Aorta (tissue), 5 donors: ENCODE measurements at regions not wholly inside any gene's neighbourhood (a gene's known extent, or its start where the extent isn't known, plus 50 kb on each side); places are given as distances from the start of the nearest gene placed in this dataset.
"Not testable (repeated sequence)": the region's sequence is repeated elsewhere in the genome, so short reads cannot be mapped to it uniquely, and the experiment has no call there.

ENCODE experiments used
- ATAC-seq: fragments of 200-7000 bp; cut with Tn5 transposase; one replicate; pipeline ENCODE4 v1.9.1; 2022; ENCODE audit warnings: moderate library complexity; ENCODE audit not compliant: low FRiP score
- DNase-seq, 2 donors: peaks; one replicate each; pipeline ENCODE4 v3.0.0-alpha.2; 2020
- H3K27ac ChIP-seq, 2 donors: one replicate each; pipeline ENCODE4 v1.5.1; 2013; ENCODE audit warnings: low read length in 2 of 2, mild to moderate bottlenecking in 2 of 2, moderate library complexity in 2 of 2, control low read depth in 1 of 2, inconsistent platforms in 1 of 2, low read depth in 1 of 2
- H3K27me3 ChIP-seq, 2 donors: one replicate each; pipeline ENCODE4 v1.6.1; 2013; ENCODE audit warnings: control low read depth in 1 of 2, low read length in 1 of 2, mild to moderate bottlenecking in 1 of 2, moderate library complexity in 1 of 2; ENCODE audit not compliant: insufficient read depth in 2 of 2, control insufficient read depth in 1 of 2
- H3K36me3 ChIP-seq, 2 donors: one replicate each; pipeline ENCODE4 v1.6.1; 2013; ENCODE audit warnings: control low read depth in 1 of 2, low read length in 1 of 2, mild to moderate bottlenecking in 1 of 2; ENCODE audit not compliant: insufficient read depth in 2 of 2, control insufficient read depth in 1 of 2
- H3K4me1 ChIP-seq, 2 donors: one replicate each; pipeline ENCODE4 v1.6.1; 2013; ENCODE audit warnings: low read length in 2 of 2, control low read depth in 1 of 2, mild to moderate bottlenecking in 1 of 2, moderate library complexity in 1 of 2; ENCODE audit not compliant: insufficient read depth in 2 of 2, control insufficient read depth in 1 of 2
- H3K4me3 ChIP-seq, 2 donors: one replicate each; pipeline ENCODE4 v1.5.1; 2013; ENCODE audit warnings: low read length in 2 of 2, control low read depth in 1 of 2, mild to moderate bottlenecking in 1 of 2
- H3K9me3 ChIP-seq: one replicate; pipeline ENCODE4 v1.6.1; 2013; ENCODE audit warnings: mild to moderate bottlenecking, low read length; ENCODE audit not compliant: control insufficient read depth
- WGBS, 2 donors: extraction: QIAGEN DNeasy Blood & Tissue Kit; methylation state at CpG; one replicate each; pipeline ENCODE4 v1.1.7; 2013; 5-methylcytosine and 5-hydroxymethylcytosine counted together
- intact Hi-C, 2 donors: fragments of 100-400 bp; cut with DNase I; formaldehyde crosslinking; loops; one replicate each; pipeline versions ENCODE4 v1.14.2 to v1.15.0; 2022
- donor health status: healthy with polysubstance abuse.
- donor health status: Bipolar disorder and iron deficiency.
- donor health status: DM: no; HTN: no; CAD: no.
- donor health status: DM: no; HTN: no; CAD: no.
- donor health status: DM: yes; HTN: yes; CAD: no.

DNA sequence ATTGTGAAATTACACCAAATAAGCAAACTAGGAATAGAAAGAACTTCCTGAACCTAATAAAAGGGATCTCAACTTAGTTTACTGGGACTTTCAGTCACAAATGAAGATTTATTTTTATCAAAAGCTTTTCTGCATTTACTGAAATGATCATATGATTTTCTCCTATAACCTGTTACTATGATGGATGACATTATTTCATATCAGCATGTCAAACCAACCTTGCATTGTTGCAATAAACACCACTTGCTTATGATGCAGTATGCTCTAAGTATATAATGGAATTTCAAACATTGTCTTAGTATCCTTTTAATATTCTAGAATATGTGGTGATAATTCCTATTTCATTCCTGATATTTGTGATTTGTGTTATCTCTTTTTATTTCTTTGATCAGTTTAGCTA, 303.0 kb downstream of the CGGBP1 start:
- intact Hi-C loops = no loop called here

DNA sequence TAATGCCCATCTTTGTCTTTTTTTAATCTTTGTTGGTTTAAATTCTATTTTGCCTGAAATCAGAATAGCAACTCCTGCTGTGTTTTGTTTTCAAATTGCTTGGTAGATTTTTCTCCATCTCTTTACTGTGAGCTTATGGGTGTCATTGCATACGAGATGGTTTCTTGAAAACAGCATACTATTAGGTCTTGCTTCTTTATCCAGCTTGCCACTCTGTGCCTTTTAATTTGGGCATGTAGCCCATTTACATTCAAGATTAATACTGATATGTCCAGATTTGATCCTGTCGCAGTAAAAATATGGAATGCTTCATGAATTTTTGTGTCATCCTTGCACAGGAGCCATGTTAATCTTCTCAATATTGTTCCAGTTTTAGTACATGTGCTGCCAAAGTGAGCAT, 316.6 kb downstream of the CGGBP1 start:
- intact Hi-C loops = no loop called here
- no peak for ATAC-seq
- H3K4me3 ChIP-seq = no peak overlapping the region
- peaks cover 1% of the 10 kb centered on the region for H3K9me3 ChIP-seq
- 80 to 82% methylated on average over 2 of the region's 2 CpGs for WGBS, 2 donors
- H3K27me3 ChIP-seq = no peaks in the 10 kb centered on the region
- H3K27ac ChIP-seq = no peak overlapping the region
- DNase-seq = no peak
- no peaks in the 10 kb centered on the region for H3K4me1 ChIP-seq
- H3K36me3 ChIP-seq = no peaks in the 10 kb centered on the region

More for the DNA sequence above, 303.0 kb downstream of the CGGBP1 start:
- Histone ChIP-seq H3K4me3 (no peak overlapping the region), H3K27me3 (no peaks in the 10 kb centered on the region), H3K4me1 (no peaks in the 10 kb centered on the region), H3K9me3 (no peaks in the 10 kb centered on the region), H3K36me3 (no peaks in the 10 kb centered on the region), H3K27ac (no peak overlapping the region)
- DNase-seq = no peak
- no peak for ATAC-seq

DNA sequence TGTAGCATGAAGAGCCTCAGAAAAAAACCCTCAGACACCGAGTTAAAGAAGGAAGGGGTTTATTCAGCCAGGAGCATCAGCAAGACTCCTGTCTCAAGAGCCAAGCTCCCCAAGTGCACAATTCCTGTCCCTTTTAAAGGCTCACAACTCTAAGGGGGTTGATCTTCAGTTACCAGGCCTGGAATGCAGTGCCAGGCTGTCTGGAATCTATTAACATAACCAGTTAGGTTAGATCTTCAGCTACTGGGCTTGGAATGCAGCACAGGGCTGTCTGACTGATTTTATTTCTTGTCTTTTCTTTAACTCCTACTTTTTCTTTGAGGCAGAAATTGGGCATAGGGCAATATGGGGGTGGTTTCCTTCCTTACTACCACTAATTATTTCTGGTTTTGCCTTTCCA, 317.9 kb downstream of the CGGBP1 start:
- H3K4me3 ChIP-seq, ATAC-seq, H3K4me1 ChIP-seq, H3K27me3 ChIP-seq, DNase-seq, H3K36me3 ChIP-seq, intact Hi-C loops, H3K27ac ChIP-seq, H3K9me3 ChIP-seq: not testable (repeated sequence)
- WGBS, 2 donors = 84% methylated on average over 1 of the region's 1 CpG

DNA sequence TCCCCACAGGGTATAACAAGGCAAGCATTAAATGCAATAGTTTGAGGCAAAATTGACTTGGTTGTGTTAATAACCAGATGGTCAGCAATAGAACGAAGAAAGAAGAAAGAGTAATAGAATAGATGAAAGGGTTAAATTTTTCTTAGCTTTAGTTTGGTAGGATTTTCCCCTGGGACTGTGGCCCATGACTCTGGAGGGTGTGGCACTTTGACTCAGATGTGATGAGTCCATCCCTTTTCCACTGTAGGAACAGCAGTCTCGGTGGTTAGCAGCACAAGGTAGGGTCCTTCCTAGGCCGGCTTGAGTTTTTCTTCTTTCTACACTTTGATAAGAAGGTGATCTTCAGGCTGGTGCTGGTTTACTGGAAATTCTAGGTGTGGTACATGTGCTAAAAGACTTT, 321.0 kb downstream of the CGGBP1 start:
- intact Hi-C loops, DNase-seq: not testable (repeated sequence)
- 69 to 84% methylated on average over 3 of the region's 3 CpGs for WGBS, 2 donors

DNA sequence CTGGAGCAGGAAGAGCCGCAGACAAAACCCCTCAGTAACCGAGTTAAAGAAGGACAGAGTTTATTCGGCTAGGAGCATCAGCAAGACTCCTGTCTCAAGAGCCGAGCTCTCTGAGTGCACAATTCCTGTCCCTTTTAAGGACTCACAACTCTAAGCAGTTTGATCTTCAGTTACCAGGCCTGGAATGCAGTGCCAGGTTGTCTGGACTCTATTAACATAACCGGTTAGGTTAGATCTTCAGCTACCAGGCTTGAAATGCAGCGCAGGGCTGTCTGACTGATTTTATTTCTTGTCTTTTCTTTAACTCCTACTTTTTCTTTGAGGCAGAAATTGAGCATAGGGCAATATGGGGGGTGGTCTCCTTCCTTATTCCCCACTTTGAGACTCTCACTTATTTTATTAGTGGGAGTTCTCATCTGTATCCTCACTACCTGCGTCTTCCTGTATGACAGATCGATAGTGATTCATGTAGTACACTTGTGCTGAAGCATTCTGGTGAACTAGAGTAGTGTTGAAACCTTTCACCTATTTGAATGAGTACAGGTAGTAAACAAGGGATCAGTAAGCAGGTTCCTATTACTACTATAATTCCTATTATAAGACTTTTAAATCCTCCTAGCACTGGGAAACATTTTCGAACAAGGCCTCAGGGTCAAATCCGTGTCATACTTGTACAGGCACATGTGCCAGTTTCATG, 325.0 kb downstream of the CGGBP1 start:
- H3K27me3 ChIP-seq = no peaks in the 10 kb centered on the region
- intact Hi-C loops = no loop called here
- no peaks in the 10 kb centered on the region for H3K36me3 ChIP-seq
- no peak overlapping the region for H3K27ac ChIP-seq
- no peak for ATAC-seq
- no peaks in the 10 kb centered on the region for H3K9me3 ChIP-seq
- H3K4me3 ChIP-seq = no peak overlapping the region
- 85 to 91% methylated on average over 10 of the region's 10 CpGs for WGBS, 2 donors
- no peaks in the 10 kb centered on the region for H3K4me1 ChIP-seq
- DNase-seq = no peak

More for the DNA sequence above, 321.0 kb downstream of the CGGBP1 start:
- not testable (repeated sequence) for H3K27me3 ChIP-seq, H3K4me3 ChIP-seq, H3K27ac ChIP-seq, H3K9me3 ChIP-seq, H3K36me3 ChIP-seq, H3K4me1 ChIP-seq, ATAC-seq

DNA sequence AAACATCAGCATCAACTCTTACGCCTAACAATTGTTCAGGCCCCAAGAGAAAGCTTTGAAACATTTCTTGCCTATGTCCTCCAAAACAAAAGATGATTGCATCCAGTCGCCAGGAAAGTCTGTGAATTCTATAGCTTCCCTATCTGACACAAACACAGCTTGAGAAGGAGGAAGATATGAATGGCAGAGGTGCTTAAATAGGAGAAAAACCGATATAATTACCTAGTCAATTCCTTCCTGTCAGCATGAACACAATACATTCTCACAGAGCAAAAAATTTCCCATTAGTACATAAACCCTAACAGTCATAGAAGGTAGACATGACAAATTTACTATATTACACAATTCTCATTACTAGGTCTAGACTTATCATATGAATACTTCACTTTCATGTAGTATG, 326.5 kb downstream of the CGGBP1 start:
- no peak for DNase-seq
- no peak for ATAC-seq
- intact Hi-C loops = no loop called here

DNA sequence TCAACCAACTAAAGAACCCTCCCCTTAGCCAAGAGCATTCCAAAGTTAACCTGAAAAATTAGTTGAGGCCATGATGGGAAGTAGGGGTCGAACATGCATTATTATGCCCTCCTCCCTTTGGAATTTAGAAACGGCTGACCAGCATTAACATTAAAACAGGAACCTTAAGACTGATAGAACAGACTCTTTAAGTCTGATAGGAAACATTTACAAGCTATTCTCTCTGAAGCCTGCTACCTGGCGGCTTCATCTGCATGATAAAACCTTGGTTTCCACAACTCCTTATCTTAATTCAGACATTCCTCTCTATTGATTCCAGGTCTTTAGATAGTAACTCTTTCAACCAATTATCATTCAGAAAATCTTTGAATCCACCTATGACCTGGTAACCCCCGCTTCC, 331.0 kb downstream of the CGGBP1 start:
- DNase-seq (no peak), ATAC-seq (no peak)
- H3K9me3 ChIP-seq = peaks cover 6% of the 10 kb centered on the region
- H3K36me3 ChIP-seq = no peaks in the 10 kb centered on the region
- no peak overlapping the region for H3K27ac ChIP-seq
- intact Hi-C loops = no loop called here
- WGBS, 2 donors = 66 to 68% methylated on average over 4 of the region's 4 CpGs
- H3K4me3 ChIP-seq = no peak overlapping the region
- no peaks in the 10 kb centered on the region for H3K4me1 ChIP-seq
- no peaks in the 10 kb centered on the region for H3K27me3 ChIP-seq

More for the DNA sequence above, 326.5 kb downstream of the CGGBP1 start:
- no peaks in the 10 kb centered on the region for H3K9me3 ChIP-seq
- H3K4me1 ChIP-seq = no peaks in the 10 kb centered on the region
- H3K4me3 ChIP-seq = no peak overlapping the region
- H3K36me3 ChIP-seq = no peaks in the 10 kb centered on the region
- WGBS, 2 donors = 72 to 80% methylated on average over 3 of the region's 3 CpGs
- H3K27ac ChIP-seq = no peak overlapping the region
- no peaks in the 10 kb centered on the region for H3K27me3 ChIP-seq

DNA sequence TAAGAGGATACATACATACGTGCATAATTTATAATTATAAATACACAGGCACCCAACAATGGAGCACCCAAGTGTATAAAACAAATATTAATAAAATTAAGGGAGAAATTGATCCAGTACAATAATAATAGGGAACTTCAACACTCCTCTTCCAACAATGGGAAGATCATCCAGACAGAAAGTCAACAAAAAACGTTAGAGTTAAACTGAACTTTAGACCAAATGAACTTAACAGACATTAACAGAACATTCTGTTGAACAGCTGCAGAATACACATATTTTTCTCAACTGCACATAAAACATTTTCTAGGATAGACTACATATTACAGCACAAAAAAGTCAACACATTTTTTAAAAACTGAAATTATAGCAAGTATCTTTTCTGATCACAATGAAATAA, 339.7 kb downstream of the CGGBP1 start:
- WGBS, 2 donors = 57 to 61% methylated on average over 2 of the region's 2 CpGs
- no peak for ATAC-seq
- H3K4me3 ChIP-seq = no peak overlapping the region
- H3K36me3 ChIP-seq = no peaks in the 10 kb centered on the region
- intact Hi-C loops = no loop called here
- no peaks in the 10 kb centered on the region for H3K9me3 ChIP-seq
- no peaks in the 10 kb centered on the region for H3K4me1 ChIP-seq
- no peak overlapping the region for H3K27ac ChIP-seq
- no peak for DNase-seq
- no peaks in the 10 kb centered on the region for H3K27me3 ChIP-seq

DNA sequence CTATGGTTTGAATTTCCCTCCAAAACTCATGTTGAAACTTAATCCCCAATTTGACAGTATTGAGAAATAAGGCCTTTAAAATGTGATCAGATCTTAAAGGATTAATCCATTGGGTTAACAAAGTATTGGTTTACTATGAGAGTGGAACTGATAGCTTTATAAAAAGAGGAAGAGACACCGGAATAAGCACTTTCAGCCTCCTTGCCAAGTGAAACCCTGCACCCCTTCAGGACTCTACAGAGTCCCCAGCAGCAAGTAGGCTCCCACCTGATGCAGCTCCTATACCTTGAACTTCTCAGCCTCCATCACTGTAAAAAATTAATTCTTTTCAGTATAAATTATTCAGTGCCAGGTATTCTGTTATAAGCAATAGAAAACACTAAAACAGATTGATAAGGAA, 348.3 kb downstream of the CGGBP1 start:
- intact Hi-C loops = no loop called here
- no peaks in the 10 kb centered on the region for H3K4me1 ChIP-seq
- peaks cover 2% of the 10 kb centered on the region for H3K9me3 ChIP-seq
- ATAC-seq (no peak), DNase-seq (no peak)
- H3K27ac ChIP-seq = no peak overlapping the region
- no peak overlapping the region for H3K4me3 ChIP-seq
- WGBS, 2 donors = 72 to 77% methylated on average over 1 of the region's 1 CpG
- H3K27me3 ChIP-seq = no peaks in the 10 kb centered on the region
- H3K36me3 ChIP-seq = no peaks in the 10 kb centered on the region
